Endodermal cell (in vitro differentiated cells): ENCODE measurements at regions not wholly inside any gene's neighbourhood (a gene's known extent, or its start where the extent isn't known, plus 50 kb on each side); places are given as distances from the start of the nearest gene placed in this dataset.

Experiments
- DNase-seq: peaks from one replicate; pipeline ENCODE4 v3.0.0-alpha.2; 2017
- H3K27ac ChIP-seq: 2 replicates; pipeline ENCODE4 v1.5.1; 2013; ENCODE audit warnings: mild to moderate bottlenecking, low read depth, low read length, moderate library complexity
- H3K27me3 ChIP-seq: 2 replicates; pipeline ENCODE4 v1.6.1; 2013; ENCODE audit warnings: mild to moderate bottlenecking, low read length, moderate library complexity; ENCODE audit not compliant: insufficient read depth, control insufficient read depth, poor library complexity, severe bottlenecking
- H3K36me3 ChIP-seq: 2 replicates; pipeline ENCODE4 v1.7.0; 2013; ENCODE audit warnings: mild to moderate bottlenecking, low read length, moderate library complexity; ENCODE audit not compliant: control insufficient read depth, insufficient read depth
- H3K4me1 ChIP-seq: one replicate; pipeline ENCODE4 v1.7.0; 2013; ENCODE audit warnings: low read length; ENCODE audit not compliant: control insufficient read depth, insufficient read depth
- H3K4me3 ChIP-seq: 2 replicates; pipeline ENCODE4 v1.5.1; 2013; ENCODE audit warnings: mild to moderate bottlenecking, low read length, moderate library complexity
- H3K9ac ChIP-seq: 2 replicates; pipeline ENCODE4 v1.6.1; 2013; ENCODE audit warnings: mild to moderate bottlenecking, low read length, moderate library complexity; ENCODE audit not compliant: poor library complexity, severe bottlenecking; ENCODE audit errors: extremely low read depth
- H3K9me3 ChIP-seq: 2 replicates; pipeline ENCODE4 v1.6.1; 2013; ENCODE audit warnings: mild to moderate bottlenecking, low read length, moderate library complexity; ENCODE audit not compliant: control insufficient read depth
- H3K27ac Mint-ChIP-seq: 2 replicates; pipeline ENCODE4 v1.8.0; 2020; ENCODE audit warnings: mixed read lengths
- H3K27me3 Mint-ChIP-seq: 2 replicates; pipeline ENCODE4 v1.8.0; 2021; ENCODE audit warnings: mild to moderate bottlenecking, mixed read lengths; ENCODE audit not compliant: insufficient read depth
- H3K36me3 Mint-ChIP-seq: 2 replicates; pipeline ENCODE4 v1.8.0; 2020; ENCODE audit warnings: low read depth, mixed read lengths
- H3K4me1 Mint-ChIP-seq: 2 replicates; pipeline ENCODE4 v1.8.0; 2020; ENCODE audit warnings: mixed read lengths
- H3K4me3 Mint-ChIP-seq: 2 replicates; pipeline ENCODE4 v1.8.0; 2020; ENCODE audit warnings: mild to moderate bottlenecking, moderate library complexity, mixed read lengths
- H3K9me3 Mint-ChIP-seq: 2 replicates; pipeline ENCODE4 v1.8.0; 2020; ENCODE audit warnings: mild to moderate bottlenecking, mixed read lengths
- CTCF ChIP-seq: fragments of 200-600 bp; sonication (generic); conservative IDR thresholded peaks from 2 replicates; pipeline ENCODE4 v1.5.0; 2021; ENCODE audit warnings: antibody characterized with exemption, mild to moderate bottlenecking
- WGBS, 2 experiments: methylation state at CpG; one replicate each; pipeline versions ENCODE4 v1.1.5 to v1.1.7; 2013; ENCODE audit warnings: missing lambda C conversion rate in 2 of 2, mixed read lengths in 1 of 2; ENCODE audit not compliant: insufficient coverage in 1 of 2, insufficient read length in 1 of 2; 5-methylcytosine and 5-hydroxymethylcytosine counted together

GRCh38 chr17:70484496-70484895 lies 315.2 kb downstream of the KCNJ2 start:
- WGBS, 2 experiments, result 82% methylated on average over 7 of the region's 7 CpGs; no CpG with 5 or more reads in 1 of the 2 experiments
- no peaks in the 10 kb centered on the region for H3K36me3 ChIP-seq
- Mint-ChIP-seq H3K27ac (no peak overlapping the region), H3K4me1 (no peaks in the 10 kb centered on the region), H3K9me3 (peaks cover 20% of the 10 kb centered on the region), H3K36me3 (peaks cover 5% of the 10 kb centered on the region), H3K4me3 (no peak overlapping the region), H3K27me3 (no peaks in the 10 kb centered on the region)
- H3K4me1 ChIP-seq, result no peaks in the 10 kb centered on the region
- no peaks in the 10 kb centered on the region for H3K27me3 ChIP-seq
- peaks cover 9% of the 10 kb centered on the region for H3K9me3 ChIP-seq
- no peak overlapping the region for H3K9ac ChIP-seq
- TF ChIP-seq CTCF, result no peak
- no peak overlapping the region for H3K4me3 ChIP-seq
- H3K27ac ChIP-seq, result no peak overlapping the region
- no peak for DNase-seq

- H3K4me1 Mint-ChIP-seq, result no peaks in the 10 kb centered on the region
- no peak for DNase-seq
- no peak overlapping the region for H3K4me3 Mint-ChIP-seq
- H3K9me3 ChIP-seq, result no peaks in the 10 kb centered on the region
- H3K36me3 Mint-ChIP-seq, result no peaks in the 10 kb centered on the region
- WGBS, 2 experiments, result 89% methylated on average over 2 of the region's 2 CpGs; no CpG with 5 or more reads in 1 of the 2 experiments
- H3K27me3 Mint-ChIP-seq, result no peaks in the 10 kb centered on the region
- no peak for TF ChIP-seq CTCF
- no peak overlapping the region for H3K27ac ChIP-seq
- no peak overlapping the region for H3K4me3 ChIP-seq
- no peaks in the 10 kb centered on the region for H3K36me3 ChIP-seq
- no peaks in the 10 kb centered on the region for H3K9me3 Mint-ChIP-seq
- no peak overlapping the region for H3K27ac Mint-ChIP-seq
- no peaks in the 10 kb centered on the region for H3K27me3 ChIP-seq
- H3K4me1 ChIP-seq, result no peaks in the 10 kb centered on the region
- H3K9ac ChIP-seq, result no peak overlapping the region
These were observed 323.0 kb downstream of the KCNJ2 start for GRCh38 chr17:70492368-70492767.

- Histone ChIP-seq H3K27ac (no peak overlapping the region), H3K4me1 (no peaks in the 10 kb centered on the region), H3K4me3 (no peak overlapping the region), H3K36me3 (no peaks in the 10 kb centered on the region), H3K9me3 (no peaks in the 10 kb centered on the region), H3K27me3 (no peaks in the 10 kb centered on the region), H3K9ac (no peak overlapping the region)
- Mint-ChIP-seq H3K36me3 (no peaks in the 10 kb centered on the region), H3K27me3 (no peaks in the 10 kb centered on the region), H3K4me1 (no peaks in the 10 kb centered on the region), H3K9me3 (no peaks in the 10 kb centered on the region), H3K4me3 (no peak overlapping the region), H3K27ac (no peak overlapping the region)
- TF ChIP-seq CTCF, result peak; percentile 34
- DNase-seq, result no peak
- WGBS, 2 experiments, result 100% methylated on average over 2 of the region's 3 CpGs; no CpG with 5 or more reads in 1 of the 2 experiments
These were observed 324.0 kb downstream of the KCNJ2 start for GRCh38 chr17:70493277-70493874.
